ENCODE measurements at regions not wholly inside any gene's neighbourhood (a gene's known extent, or its start where the extent isn't known, plus 50 kb on each side); places are given as distances from the start of the nearest gene placed in this dataset.

DNA sequence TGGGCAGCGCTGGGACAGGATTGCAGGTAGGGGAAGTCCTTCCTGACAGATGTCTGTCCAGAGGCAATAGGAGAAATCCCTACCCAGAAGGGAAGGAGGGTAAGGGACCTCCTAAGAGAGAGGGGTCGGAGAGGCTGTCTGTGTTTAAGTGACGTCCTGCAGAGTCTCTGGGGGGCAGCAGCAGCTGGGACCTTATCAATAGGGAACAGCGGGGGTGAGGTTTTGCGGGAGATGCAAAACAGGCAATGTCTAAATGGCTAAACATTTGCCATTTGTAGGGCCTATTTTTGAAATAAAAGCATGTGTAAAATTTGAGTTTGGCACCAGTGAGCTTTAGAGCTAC, 108.7 kb upstream of the HS6ST1 start (continued):
- TF ChIP-seq RAD21 (IDR thresholded peaks at IDR 0.05; ENCODE audit: low read length) (no peak), RXRA (IDR thresholded peaks at IDR 0.05; ENCODE audit: borderline replicate concordance, low read depth) (no peak), NRF1 (IDR thresholded peaks at IDR 0.05; ENCODE audit: low read depth, low read length) (no peak)
- TF ChIP-seq, protein P1, sequence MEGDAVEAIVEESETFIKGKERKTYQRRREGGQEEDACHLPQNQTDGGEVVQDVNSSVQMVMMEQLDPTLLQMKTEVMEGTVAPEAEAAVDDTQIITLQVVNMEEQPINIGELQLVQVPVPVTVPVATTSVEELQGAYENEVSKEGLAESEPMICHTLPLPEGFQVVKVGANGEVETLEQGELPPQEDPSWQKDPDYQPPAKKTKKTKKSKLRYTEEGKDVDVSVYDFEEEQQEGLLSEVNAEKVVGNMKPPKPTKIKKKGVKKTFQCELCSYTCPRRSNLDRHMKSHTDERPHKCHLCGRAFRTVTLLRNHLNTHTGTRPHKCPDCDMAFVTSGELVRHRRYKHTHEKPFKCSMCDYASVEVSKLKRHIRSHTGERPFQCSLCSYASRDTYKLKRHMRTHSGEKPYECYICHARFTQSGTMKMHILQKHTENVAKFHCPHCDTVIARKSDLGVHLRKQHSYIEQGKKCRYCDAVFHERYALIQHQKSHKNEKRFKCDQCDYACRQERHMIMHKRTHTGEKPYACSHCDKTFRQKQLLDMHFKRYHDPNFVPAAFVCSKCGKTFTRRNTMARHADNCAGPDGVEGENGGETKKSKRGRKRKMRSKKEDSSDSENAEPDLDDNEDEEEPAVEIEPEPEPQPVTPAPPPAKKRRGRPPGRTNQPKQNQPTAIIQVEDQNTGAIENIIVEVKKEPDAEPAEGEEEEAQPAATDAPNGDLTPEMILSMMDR (IDR thresholded peaks at IDR 0.05): no peak

DNA sequence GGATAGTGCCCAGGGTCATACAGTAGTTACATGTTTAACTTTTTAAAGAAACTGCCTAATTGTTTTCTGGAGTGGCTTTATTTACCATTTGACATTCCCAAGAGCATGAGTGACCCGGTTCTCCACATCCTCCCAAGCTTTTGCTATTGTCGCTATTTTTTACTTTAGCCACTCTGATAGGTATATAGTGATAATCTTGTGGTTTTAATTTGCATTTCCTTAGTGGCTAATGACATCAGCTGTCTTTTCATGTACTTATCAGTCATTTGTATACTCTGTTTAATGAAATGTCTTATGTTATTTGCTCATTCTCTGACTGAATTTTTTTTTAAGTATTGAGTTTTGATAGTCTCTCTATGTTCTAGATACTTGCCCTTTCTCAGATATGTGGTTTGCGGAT, 109.7 kb upstream of the HS6ST1 start:
- Histone ChIP-seq H3K4me3 (ENCODE audit: low read depth in 2 of 2, low read length in 1 of 2) (no peak overlapping the region), H3K9ac (no peak overlapping the region), H3K4me2 (no peak overlapping the region), H3F3A (replicated peaks; ENCODE audit: insufficient read depth) (no peaks in the 10 kb centered on the region), H3K4me1 (ENCODE audit: control insufficient read depth in 1 of 2, insufficient read depth in 2 of 2, low read depth in 1 of 2, low read length in 1 of 2) (peaks cover 0 to 38% of the 10 kb centered on the region in 2 experiments; a peak in 2 of 4 replicates), H3K79me2 (ENCODE audit: insufficient read depth) (no peaks in the 10 kb centered on the region), H3K9me2 (no peaks in the 10 kb centered on the region), H4K20me1 (ENCODE audit: insufficient read depth) (no peaks in the 10 kb centered on the region), H3K36me3 (replicated peaks in 1 of 2; ENCODE audit: control insufficient read depth in 1 of 2, insufficient read depth in 2 of 2, low read length in 1 of 2) (no peaks in the 10 kb centered on the region), H3K9me3 (no peaks in the 10 kb centered on the region), H3K27me3 (ENCODE audit: insufficient read depth) (no peaks in the 10 kb centered on the region), H2AFZ (ENCODE audit: low read depth) (no peak overlapping the region), H3K27ac (ENCODE audit: low read depth in 2 of 2, low read length in 1 of 2) (no peak overlapping the region)
- WGBS (ENCODE audit: low lambda C conversion rate): 57% methylated on average over 3 of the region's 3 CpGs
- POLR2A ChIA-PET: no interaction called here
- DNase-seq: no peak
- TF ChIP-seq FOXJ3 (CRISPR knock-in tag; IDR thresholded peaks at IDR 0.05) (no peak), MXI1 (IDR thresholded peaks at IDR 0.05; ENCODE audit: low read depth, low read length) (no peak), POLR2AphosphoS5 (IDR thresholded peaks at IDR 0.05; ENCODE audit: low read depth, low read length) (no peak), NFIC (IDR thresholded peaks at IDR 0.05; ENCODE audit: borderline replicate concordance) (no peak), EP300 (IDR thresholded peaks at IDR 0.05; ENCODE audit: borderline replicate concordance in 1 of 2, low read depth in 1 of 2, low read length in 1 of 2) (no peak), RXRA (IDR thresholded peaks at IDR 0.05; ENCODE audit: borderline replicate concordance, low read depth) (no peak), EZH2phosphoT487 (IDR thresholded peaks at IDR 0.05; ENCODE audit: borderline replicate concordance, low read depth) (no peak), RFX5 (IDR thresholded peaks at IDR 0.05; ENCODE audit: low read length) (no peak), TEAD4 (IDR thresholded peaks at IDR 0.05; ENCODE audit: borderline replicate concordance, insufficient read depth) (no peak), YY1 (IDR thresholded peaks at IDR 0.05; ENCODE audit: low read depth) (no peak), MEF2A (IDR thresholded peaks at IDR 0.05; ENCODE audit: borderline replicate concordance, low read depth) (no peak), RAD21 (IDR thresholded peaks at IDR 0.05; ENCODE audit: low read length) (no peak), SMC3 (IDR thresholded peaks at IDR 0.05; ENCODE audit: low read depth, low read length) (no peak), FOSL2 (IDR thresholded peaks at IDR 0.05; ENCODE audit: borderline replicate concordance, low read depth) (no peak)
- TF ChIP-seq, protein P1 (IDR thresholded peaks at IDR 0.05): no peak
- TF ChIP-seq, protein P2, sequence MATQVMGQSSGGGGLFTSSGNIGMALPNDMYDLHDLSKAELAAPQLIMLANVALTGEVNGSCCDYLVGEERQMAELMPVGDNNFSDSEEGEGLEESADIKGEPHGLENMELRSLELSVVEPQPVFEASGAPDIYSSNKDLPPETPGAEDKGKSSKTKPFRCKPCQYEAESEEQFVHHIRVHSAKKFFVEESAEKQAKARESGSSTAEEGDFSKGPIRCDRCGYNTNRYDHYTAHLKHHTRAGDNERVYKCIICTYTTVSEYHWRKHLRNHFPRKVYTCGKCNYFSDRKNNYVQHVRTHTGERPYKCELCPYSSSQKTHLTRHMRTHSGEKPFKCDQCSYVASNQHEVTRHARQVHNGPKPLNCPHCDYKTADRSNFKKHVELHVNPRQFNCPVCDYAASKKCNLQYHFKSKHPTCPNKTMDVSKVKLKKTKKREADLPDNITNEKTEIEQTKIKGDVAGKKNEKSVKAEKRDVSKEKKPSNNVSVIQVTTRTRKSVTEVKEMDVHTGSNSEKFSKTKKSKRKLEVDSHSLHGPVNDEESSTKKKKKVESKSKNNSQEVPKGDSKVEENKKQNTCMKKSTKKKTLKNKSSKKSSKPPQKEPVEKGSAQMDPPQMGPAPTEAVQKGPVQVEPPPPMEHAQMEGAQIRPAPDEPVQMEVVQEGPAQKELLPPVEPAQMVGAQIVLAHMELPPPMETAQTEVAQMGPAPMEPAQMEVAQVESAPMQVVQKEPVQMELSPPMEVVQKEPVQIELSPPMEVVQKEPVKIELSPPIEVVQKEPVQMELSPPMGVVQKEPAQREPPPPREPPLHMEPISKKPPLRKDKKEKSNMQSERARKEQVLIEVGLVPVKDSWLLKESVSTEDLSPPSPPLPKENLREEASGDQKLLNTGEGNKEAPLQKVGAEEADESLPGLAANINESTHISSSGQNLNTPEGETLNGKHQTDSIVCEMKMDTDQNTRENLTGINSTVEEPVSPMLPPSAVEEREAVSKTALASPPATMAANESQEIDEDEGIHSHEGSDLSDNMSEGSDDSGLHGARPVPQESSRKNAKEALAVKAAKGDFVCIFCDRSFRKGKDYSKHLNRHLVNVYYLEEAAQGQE (IDR thresholded peaks at IDR 0.05; ENCODE audit: low read depth, low read length): no peak
- TF ChIP-seq, protein P3, sequence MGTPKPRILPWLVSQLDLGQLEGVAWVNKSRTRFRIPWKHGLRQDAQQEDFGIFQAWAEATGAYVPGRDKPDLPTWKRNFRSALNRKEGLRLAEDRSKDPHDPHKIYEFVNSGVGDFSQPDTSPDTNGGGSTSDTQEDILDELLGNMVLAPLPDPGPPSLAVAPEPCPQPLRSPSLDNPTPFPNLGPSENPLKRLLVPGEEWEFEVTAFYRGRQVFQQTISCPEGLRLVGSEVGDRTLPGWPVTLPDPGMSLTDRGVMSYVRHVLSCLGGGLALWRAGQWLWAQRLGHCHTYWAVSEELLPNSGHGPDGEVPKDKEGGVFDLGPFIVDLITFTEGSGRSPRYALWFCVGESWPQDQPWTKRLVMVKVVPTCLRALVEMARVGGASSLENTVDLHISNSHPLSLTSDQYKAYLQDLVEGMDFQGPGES (IDR thresholded peaks at IDR 0.05; ENCODE audit: low read depth, low read length): no peak
- TF ChIP-seq, protein P4, sequence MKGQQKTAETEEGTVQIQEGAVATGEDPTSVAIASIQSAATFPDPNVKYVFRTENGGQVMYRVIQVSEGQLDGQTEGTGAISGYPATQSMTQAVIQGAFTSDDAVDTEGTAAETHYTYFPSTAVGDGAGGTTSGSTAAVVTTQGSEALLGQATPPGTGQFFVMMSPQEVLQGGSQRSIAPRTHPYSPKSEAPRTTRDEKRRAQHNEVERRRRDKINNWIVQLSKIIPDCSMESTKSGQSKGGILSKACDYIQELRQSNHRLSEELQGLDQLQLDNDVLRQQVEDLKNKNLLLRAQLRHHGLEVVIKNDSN (IDR thresholded peaks at IDR 0.05; ENCODE audit: borderline replicate concordance, low read depth): no peak
- CTCF ChIA-PET: no interaction called here

All from SK-N-SH (cell line).